NCI-H128 (cell line): ENCODE measurements at regions not wholly inside any gene's neighbourhood (a gene's known extent, or its start where the extent isn't known, plus 50 kb on each side); places are given as distances from the start of the nearest gene placed in this dataset.
"Not testable (repeated sequence)": the region's sequence is repeated elsewhere in the genome, so short reads cannot be mapped to it uniquely, and the experiment has no call there.

Experiments
- DNase-seq: peaks from one replicate; lab custom pipeline; 2025; ENCODE audit not compliant: unreplicated experiment; lab: John Stamatoyannopoulos, UW

DNA sequence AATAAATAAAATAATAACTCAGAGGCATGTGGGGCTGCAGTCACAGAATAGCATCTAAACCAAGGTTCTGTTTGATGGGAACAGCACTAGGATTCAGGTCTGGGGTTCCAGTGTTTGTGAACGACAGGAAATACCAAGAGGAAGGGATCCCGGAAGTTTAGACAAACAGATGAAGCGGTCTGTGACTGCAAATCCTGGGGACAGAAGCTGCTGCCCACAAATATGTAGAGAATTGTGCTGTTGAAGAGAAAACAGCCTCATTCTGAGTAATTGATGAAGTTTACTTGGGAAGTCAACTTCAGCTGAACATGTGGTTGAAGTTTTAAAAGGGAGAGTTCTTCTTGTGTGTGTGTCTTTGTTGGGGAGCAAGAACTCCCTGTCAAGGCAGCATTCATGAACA lies 98.4 kb upstream of the TBX5 start:
- no peak for DNase-seq

DNA sequence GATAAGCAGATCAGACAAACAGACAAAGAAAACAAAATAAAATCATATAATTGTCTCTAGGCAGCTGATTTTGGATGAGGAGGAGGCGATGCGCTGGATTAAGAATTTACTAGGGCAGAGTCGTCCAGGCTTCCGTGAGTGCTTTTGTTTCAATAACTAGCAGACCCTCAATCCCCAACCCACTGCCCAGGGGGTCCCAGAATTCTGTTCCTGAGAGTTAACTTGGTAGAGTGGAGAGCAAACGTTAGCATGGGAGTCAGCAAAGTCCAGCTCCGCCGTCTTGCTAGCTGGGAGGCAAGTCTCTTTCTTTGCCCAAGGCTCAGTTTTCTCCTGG lies 95.5 kb upstream of the TBX5 start:
- no peak for DNase-seq

DNA sequence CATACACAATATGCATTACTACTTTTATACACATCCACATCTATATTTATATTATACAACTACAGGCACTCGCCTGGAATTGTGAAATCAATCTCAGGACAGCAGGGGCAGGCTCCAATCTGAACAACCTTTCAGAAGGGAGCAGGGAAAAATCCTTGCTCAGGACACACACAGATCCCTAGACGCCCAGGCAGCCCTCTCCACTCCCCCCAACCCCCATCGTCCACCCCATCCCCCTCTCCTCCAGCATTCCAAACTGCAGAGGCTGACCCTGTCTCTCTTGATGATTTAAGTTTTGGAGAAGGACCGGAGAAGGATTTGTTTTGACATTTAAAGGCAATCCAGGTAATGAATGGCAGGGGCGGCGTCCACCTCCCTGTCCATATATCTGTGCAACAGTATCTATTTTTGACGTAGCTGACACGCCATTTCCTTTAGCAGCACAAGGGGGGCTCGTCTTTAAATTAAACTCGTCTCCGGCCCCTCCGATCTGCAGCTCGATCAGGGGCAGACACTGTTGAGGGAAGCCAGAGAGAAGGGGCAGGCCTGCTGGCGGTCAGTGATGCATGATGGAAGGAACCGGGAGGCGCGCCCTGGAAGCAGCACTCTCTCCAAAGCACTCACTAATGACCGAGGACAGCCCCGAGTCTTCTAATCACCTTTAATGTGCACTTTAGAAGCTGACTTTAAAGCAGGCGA lies 95.0 kb upstream of the TBX5 start:
- no peak for DNase-seq

DNA sequence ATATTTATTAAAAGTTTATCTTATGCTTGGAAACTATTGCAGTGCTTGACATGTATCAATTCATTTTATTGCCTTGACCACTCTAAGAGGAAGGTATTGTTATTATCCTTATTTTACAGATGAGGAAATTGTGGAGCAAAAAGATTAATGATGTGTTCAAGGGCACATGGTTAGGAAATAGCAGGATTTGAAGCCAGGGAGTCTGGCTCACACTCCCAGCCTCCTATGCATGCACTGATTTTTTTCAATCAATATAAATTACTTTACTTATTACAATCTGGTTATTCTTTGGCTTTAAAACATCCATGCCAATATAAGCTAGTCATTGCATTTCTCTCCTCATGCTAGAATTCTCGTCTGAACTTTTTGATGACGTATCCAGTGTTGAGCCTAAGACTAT lies 94.2 kb upstream of the TBX5 start:
- no peak for DNase-seq

DNA sequence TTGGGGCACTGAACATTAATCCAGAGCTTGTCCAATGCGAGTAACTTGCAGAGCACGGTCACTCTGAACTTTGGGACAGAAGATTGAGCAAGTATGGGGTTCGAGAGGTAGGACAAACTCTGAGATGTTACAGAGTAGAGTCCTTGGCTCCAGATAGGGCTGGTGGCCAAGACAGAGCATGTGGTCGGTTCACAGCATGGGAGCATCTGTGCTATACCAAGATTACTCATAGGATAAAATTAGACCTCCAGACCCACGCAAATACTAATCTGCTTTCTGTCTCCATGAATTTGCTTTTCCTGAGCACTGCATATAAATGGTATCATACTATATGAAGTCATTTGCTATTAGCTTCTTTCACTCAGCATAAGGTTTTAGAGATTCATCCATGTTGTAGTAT lies 93.4 kb upstream of the TBX5 start:
- no peak for DNase-seq

DNA sequence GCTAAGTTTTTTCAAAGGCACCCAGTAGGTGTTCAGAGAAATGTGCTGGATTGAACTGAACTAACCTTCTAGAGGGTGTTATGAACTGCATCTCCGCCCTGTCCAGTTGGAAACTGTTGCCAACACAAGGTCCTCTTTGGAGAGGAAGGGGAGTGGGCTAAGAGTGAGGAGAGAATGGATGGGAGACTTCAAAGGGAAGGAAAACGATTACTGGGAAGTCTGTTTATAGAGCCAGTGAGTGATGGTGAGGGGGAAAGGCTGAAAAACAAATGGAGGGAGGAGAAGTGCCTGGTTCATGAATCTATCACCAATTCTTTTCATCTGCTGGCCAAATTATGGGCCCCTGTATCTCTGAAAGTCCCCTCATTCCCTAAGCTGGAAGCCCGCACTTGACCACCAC lies 86.0 kb upstream of the TBX5 start:
- DNase-seq: no peak

DNA sequence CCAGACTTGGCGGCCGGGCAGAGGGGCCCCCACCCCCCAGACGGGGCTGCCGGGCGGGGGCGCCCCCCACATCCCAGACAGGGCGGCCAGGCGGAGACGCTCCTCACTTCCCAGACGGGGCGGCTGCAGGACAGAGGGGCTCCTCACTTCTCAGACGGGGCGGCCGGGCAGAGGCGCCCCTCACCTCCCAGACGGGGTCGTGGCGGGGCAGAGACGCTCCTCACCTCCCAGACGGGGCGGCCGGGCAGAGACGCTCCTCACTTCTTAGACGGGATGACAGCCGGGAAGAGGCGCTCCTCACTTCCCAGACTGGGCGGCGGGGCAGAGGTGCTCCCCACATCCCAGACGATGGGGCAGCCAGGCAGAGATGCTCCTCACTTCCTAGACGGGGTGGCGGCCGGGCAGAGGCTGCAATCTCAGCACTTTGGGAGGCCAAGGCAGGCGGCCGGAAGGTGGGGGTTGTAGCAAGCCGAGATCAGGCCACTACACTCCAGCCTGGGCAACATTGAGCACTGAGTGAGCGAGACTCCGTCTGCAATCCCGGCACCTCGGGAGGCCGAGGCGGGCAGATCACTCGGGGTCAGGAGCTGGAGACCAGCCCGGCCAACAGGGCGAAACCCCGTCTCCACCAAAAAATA lies 79.0 kb upstream of the TBX5 start:
- DNase-seq: not testable (repeated sequence)

DNA sequence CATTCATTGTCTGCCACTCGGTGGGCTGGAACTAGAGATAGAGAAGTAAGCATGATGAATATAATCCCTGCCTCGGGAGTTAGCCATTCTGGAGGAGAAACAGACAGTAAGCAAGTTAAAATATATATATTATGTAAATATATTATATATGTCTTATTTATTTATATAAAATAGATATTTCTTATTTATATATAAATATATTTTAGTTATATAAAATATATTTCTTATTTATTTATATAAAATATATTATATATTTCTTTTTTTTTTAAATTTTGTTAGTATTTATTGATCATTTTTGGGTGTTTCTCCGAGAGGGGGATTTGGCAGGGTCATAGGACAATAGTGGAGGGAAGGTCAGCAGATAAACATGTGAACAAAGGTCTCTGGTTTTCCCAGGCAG lies 78.1 kb upstream of the TBX5 start:
- DNase-seq: no peak

DNA sequence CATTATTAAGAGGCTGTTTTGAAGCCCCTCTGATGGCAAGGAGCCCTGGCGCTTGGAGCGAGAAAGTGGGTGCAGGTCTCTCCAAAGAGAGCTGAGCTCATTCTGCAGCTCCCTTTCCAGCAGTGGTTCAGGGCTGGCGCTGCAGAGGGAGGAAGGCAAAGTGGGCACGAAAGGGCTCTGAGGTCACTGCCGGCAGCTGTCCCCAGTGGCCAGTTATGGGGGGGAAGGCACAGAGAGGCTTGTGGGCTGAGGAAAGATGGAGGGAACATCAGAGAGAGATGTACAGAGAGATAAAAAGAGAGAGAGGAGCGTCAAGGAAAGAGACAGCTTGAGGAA lies 75.2 kb upstream of the TBX5 start:
- no peak for DNase-seq

DNA sequence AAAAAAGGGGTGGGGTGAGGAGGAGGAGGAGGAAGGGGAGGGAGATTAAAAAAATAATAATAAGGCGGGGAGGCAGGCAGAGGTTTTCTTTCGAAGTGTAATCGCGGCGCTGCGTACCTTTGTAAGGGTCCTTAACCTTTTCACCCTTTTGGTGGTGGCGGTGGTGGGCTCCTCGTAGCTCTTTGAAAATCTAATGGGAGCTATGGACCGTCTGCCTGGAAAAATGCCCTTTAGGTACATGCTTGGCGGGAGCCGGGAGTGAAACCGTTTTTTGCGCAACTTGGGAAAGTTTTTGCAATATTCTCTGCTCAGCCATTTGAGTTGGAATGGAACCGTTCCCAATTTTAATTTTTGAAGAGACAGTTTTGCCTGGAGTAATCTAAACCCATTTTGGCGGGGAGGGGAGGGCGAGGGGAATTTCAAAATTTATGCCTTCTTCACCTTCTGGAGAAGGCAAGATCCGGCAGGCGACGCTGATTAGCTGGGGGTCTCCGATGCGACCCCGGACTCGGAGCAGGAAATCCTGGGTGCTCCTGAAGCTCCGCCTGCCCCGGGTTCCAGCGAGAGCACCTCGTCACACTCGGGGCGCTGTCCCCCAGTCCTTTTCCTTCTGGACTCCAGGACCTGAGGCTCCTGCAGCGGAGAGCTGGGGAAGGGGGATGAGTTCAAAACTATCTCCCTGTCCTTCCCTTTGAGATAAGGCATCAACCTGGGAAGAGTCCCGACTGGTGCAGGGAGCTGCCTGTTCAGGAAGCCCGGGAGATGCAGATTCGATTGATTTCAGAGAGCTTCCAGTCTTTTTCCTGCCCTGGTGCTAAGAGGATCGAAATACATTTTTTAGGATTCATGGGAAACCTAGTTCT lies 74.6 kb upstream of the TBX5 start:
- no peak for DNase-seq

DNA sequence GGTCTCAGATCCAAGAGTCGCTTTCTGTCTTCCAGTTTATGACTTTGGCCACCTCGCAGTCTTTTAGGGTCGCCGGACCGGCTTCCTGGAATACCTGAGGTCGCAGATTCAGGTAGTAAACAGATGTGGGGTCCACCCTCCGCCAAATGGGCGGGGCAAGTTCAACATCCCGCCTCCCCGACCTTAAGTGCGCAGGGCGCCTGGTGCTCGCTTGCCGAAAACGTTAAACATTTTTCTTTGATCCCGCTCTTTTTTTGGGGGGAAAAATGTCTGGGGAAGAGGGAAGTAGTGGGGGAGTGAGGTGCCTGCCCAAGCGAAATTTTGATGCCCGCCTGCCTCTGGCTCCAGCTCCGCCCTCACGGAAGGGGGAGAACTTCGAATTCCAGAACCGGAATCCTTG lies 73.9 kb upstream of the TBX5 start:
- no peak for DNase-seq

DNA sequence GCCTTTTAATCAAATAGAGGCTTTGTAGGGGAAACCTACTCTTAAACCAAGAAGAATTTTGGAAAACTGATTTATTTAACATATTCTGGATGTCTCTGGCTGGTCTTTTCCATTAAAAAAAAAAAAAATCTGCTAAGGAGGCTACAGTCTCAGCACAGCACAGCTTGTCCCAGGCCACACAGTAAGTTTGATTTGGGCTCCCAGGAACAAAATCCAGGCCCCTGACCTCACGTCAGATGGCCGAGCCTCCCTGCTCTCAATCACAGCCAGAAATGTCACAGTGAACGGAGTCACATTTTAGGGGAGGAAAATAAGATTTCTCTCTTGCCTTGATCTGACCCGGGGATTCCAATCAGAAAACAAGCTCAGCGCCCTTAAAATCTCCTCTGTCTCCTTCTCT lies 72.9 kb upstream of the TBX5 start:
- no peak for DNase-seq

DNA sequence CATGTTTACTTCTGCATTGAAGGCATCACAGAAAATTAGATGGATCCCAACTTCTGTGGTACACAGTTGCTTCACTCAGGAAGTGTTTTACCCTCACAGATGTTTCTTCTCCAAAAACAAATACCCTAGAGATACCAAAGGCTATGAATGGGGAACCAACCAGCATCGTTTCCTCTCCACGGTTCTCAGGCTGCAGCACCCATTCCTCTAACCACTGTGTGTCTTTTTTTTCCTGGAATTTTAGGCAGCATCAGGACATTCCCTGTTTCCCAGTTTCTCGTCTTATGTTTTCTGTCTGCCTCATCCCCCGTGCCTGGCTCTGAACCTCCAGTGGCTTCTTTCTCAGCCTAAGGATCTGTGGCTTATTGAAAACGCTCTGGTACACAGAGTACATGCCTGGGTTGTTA lies 72.0 kb upstream of the TBX5 start:
- no peak for DNase-seq

DNA sequence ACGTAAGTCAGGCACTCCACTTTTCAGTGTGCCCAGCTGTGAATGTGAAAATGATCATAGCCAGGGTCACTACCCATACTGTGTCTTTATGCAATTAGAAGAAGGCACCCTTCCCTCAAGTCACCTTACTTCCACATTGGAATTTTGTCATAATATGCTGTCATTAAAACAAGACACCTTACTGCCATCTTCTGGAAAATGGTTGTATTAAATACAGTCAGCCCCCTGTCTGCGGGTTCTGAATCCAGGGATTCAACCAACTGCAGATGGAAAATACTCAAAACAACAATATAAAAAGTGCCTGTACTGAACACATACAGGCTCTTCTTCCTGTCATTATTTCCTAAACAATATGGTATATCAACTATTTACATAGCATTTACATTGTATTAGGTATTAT lies 70.2 kb upstream of the TBX5 start:
- DNase-seq: no peak

DNA sequence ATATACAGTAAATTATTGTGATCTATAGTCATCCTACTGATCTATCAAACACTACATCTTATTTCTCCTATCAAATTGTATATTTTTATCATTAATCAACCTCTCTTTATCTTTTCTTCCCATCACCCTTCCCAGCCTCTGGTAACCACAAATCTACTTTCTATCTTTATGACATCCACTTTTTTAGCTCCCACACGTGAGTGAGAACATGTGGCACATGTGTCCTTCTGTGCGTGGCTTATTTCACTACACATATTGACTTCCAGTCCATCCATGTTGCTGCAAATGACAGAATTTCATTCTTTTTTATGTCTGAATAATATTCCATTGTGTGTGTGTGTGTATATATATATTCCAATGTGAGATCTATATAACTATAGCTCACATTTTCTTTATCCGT lies 67.8 kb upstream of the TBX5 start:
- no peak for DNase-seq

DNA sequence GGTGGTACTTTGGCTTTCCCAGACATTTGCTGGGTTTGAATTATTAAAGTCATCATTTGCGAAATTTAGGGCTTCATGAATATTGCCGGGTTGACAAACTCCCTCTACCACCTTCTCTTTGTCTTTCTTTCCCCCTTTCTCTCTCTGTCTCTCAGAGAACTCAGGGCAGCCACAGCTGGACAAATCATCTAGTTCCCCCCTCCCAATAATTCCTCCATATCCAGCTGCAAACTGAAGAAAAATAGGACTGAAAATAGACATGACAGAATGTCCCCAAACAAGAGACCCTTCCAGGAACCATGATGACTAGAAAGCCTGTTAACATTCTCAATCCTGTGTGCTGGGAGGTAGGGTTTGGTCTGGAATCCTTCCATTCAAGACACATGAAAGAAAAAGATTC lies 67.1 kb upstream of the TBX5 start:
- no peak for DNase-seq

DNA sequence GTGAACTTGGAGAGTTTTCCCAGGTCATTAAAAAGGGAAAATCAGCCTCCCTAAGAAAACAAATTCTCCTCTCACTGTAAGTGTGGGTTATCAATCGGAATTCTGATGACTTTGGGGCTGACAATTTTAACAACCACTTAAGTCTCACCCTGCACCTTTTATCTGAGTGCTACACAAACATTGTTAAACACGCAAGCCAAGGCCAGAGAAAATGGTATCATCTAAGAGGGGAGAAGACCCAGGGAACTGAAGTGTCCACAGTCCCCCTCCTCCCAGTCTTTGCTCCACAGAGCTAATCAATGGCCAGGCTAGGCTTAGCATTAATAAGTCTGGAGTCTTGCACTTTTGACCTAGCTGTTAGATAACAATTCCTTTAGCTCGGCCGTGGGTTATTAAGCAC lies 51.7 kb upstream of the TBX5 start:
- no peak for DNase-seq
